ENCODE measurements at regions not wholly inside any gene's neighbourhood (a gene's known extent, or its start where the extent isn't known, plus 50 kb on each side); places are given as distances from the start of the nearest gene placed in this dataset.
"Not testable (repeated sequence)": the region's sequence is repeated elsewhere in the genome, so short reads cannot be mapped to it uniquely, and the experiment has no call there.

GRCh38 chr7:46754140-46754720 lies 827.7 kb downstream of the TNS3 start:
- no peak overlapping the region for H3K27ac Mint-ChIP-seq

GRCh38 chr7:46753662-46754061 lies 828.2 kb downstream of the TNS3 start:
- H3K36me3 Mint-ChIP-seq (ENCODE audit: low read depth), result no peaks in the 10 kb centered on the region
- intact Hi-C loops (cut with micrococcal nuclease), result no loop called here
- H3K4me3 Mint-ChIP-seq, result no peak overlapping the region
- no peak overlapping the region for H3K27ac Mint-ChIP-seq
- H3K9me3 Mint-ChIP-seq, result no peaks in the 10 kb centered on the region
- H3K4me1 Mint-ChIP-seq (ENCODE audit: low read depth), result no peaks in the 10 kb centered on the region
- H3K27me3 Mint-ChIP-seq, result no peaks in the 10 kb centered on the region

More at GRCh38 chr7:46754140-46754720, 827.7 kb downstream of the TNS3 start:
- H3K9me3 Mint-ChIP-seq, result no peaks in the 10 kb centered on the region
- H3K4me3 Mint-ChIP-seq, result no peak overlapping the region
- H3K27me3 Mint-ChIP-seq, result no peaks in the 10 kb centered on the region
- H3K4me1 Mint-ChIP-seq (ENCODE audit: low read depth), result no peaks in the 10 kb centered on the region
- intact Hi-C loops (cut with micrococcal nuclease), result no loop called here
- no peaks in the 10 kb centered on the region for H3K36me3 Mint-ChIP-seq (ENCODE audit: low read depth)

GRCh38 chr7:46752881-46753366 lies 829.0 kb downstream of the TNS3 start:
- intact Hi-C loops (cut with micrococcal nuclease), result no loop called here
- no peaks in the 10 kb centered on the region for H3K4me1 Mint-ChIP-seq (ENCODE audit: low read depth)
- H3K27ac Mint-ChIP-seq, result no peak overlapping the region
- no peak overlapping the region for H3K4me3 Mint-ChIP-seq
- H3K27me3 Mint-ChIP-seq, result no peaks in the 10 kb centered on the region
- H3K9me3 Mint-ChIP-seq, result no peaks in the 10 kb centered on the region
- no peaks in the 10 kb centered on the region for H3K36me3 Mint-ChIP-seq (ENCODE audit: low read depth)

- H3K27ac Mint-ChIP-seq; H3K27me3 Mint-ChIP-seq; H3K9me3 Mint-ChIP-seq; intact Hi-C loops (cut with micrococcal nuclease); H3K36me3 Mint-ChIP-seq (ENCODE audit: low read depth); H3K4me3 Mint-ChIP-seq; H3K4me1 Mint-ChIP-seq (ENCODE audit: low read depth): not testable (repeated sequence)
Measured at GRCh38 chr7:46751927-46752723, 829.8 kb downstream of the TNS3 start.

GRCh38 chr7:46751471-46751870 lies 830.4 kb upstream of the IGFBP3 start:
- intact Hi-C loops (cut with micrococcal nuclease), result no loop called here
- Mint-ChIP-seq H3K9me3 (no peaks in the 10 kb centered on the region), H3K4me3 (no peak overlapping the region), H3K36me3 (ENCODE audit: low read depth) (no peaks in the 10 kb centered on the region), H3K4me1 (ENCODE audit: low read depth) (no peaks in the 10 kb centered on the region), H3K27ac (no peak overlapping the region), H3K27me3 (no peaks in the 10 kb centered on the region)

GRCh38 chr7:46750321-46750865 lies 829.3 kb upstream of the IGFBP3 start:
- H3K9me3 Mint-ChIP-seq, result no peaks in the 10 kb centered on the region
- H3K36me3 Mint-ChIP-seq (ENCODE audit: low read depth), result no peaks in the 10 kb centered on the region
- no peak overlapping the region for H3K27ac Mint-ChIP-seq
- H3K27me3 Mint-ChIP-seq, result no peaks in the 10 kb centered on the region
- no peaks in the 10 kb centered on the region for H3K4me1 Mint-ChIP-seq (ENCODE audit: low read depth)
- no peak overlapping the region for H3K4me3 Mint-ChIP-seq
- intact Hi-C loops (cut with micrococcal nuclease), result no loop called here

GRCh38 chr7:46747869-46748576 lies 827.0 kb upstream of the IGFBP3 start:
- Mint-ChIP-seq H3K27ac (no peak overlapping the region), H3K4me3 (no peak overlapping the region), H3K36me3 (ENCODE audit: low read depth) (no peaks in the 10 kb centered on the region), H3K27me3 (no peaks in the 10 kb centered on the region), H3K9me3 (no peaks in the 10 kb centered on the region), H3K4me1 (ENCODE audit: low read depth) (no peaks in the 10 kb centered on the region)
- intact Hi-C loops (cut with micrococcal nuclease), result no loop called here

GRCh38 chr7:46746695-46747687 lies 825.9 kb upstream of the IGFBP3 start:
- H3K27ac Mint-ChIP-seq, result no peak overlapping the region
- no peak overlapping the region for H3K4me3 Mint-ChIP-seq
- intact Hi-C loops (cut with micrococcal nuclease), result no loop called here
- H3K4me1 Mint-ChIP-seq (ENCODE audit: low read depth), result no peaks in the 10 kb centered on the region
- H3K36me3 Mint-ChIP-seq (ENCODE audit: low read depth), result no peaks in the 10 kb centered on the region
- no peaks in the 10 kb centered on the region for H3K27me3 Mint-ChIP-seq
- no peaks in the 10 kb centered on the region for H3K9me3 Mint-ChIP-seq

GRCh38 chr7:46745707-46746090 lies 824.6 kb upstream of the IGFBP3 start:
- Mint-ChIP-seq H3K4me1 (ENCODE audit: low read depth) (no peaks in the 10 kb centered on the region), H3K36me3 (ENCODE audit: low read depth) (no peaks in the 10 kb centered on the region), H3K9me3 (no peaks in the 10 kb centered on the region), H3K4me3 (no peak overlapping the region), H3K27me3 (no peaks in the 10 kb centered on the region), H3K27ac (no peak overlapping the region)
- intact Hi-C loops (cut with micrococcal nuclease), result no loop called here

- intact Hi-C loops (cut with micrococcal nuclease), result no loop called here
- H3K27ac Mint-ChIP-seq, result no peak overlapping the region
- H3K9me3 Mint-ChIP-seq, result no peaks in the 10 kb centered on the region
- H3K4me1 Mint-ChIP-seq (ENCODE audit: low read depth), result no peaks in the 10 kb centered on the region
- H3K36me3 Mint-ChIP-seq (ENCODE audit: low read depth), result no peaks in the 10 kb centered on the region
- H3K4me3 Mint-ChIP-seq, result no peak overlapping the region
- no peaks in the 10 kb centered on the region for H3K27me3 Mint-ChIP-seq
Measured at GRCh38 chr7:46744957-46745706, 824.1 kb upstream of the IGFBP3 start.

GRCh38 chr7:46742601-46743000 lies 821.5 kb upstream of the IGFBP3 start:
- intact Hi-C loops (cut with micrococcal nuclease), result no loop called here
- H3K4me3 Mint-ChIP-seq, result no peak overlapping the region
- no peaks in the 10 kb centered on the region for H3K36me3 Mint-ChIP-seq (ENCODE audit: low read depth)
- no peaks in the 10 kb centered on the region for H3K4me1 Mint-ChIP-seq (ENCODE audit: low read depth)
- no peaks in the 10 kb centered on the region for H3K27me3 Mint-ChIP-seq
- no peak overlapping the region for H3K27ac Mint-ChIP-seq
- H3K9me3 Mint-ChIP-seq, result no peaks in the 10 kb centered on the region

GRCh38 chr7:46741938-46742540 lies 821.0 kb upstream of the IGFBP3 start:
- Mint-ChIP-seq H3K27me3 (no peaks in the 10 kb centered on the region), H3K27ac (no peak overlapping the region), H3K4me1 (ENCODE audit: low read depth) (no peaks in the 10 kb centered on the region), H3K9me3 (no peaks in the 10 kb centered on the region), H3K4me3 (no peak overlapping the region), H3K36me3 (ENCODE audit: low read depth) (no peaks in the 10 kb centered on the region)
- intact Hi-C loops (cut with micrococcal nuclease), result no loop called here
